Hindlimb muscle (tissue), 1 donor: ENCODE measurements at regions not wholly inside any gene's neighbourhood (a gene's known extent, or its start where the extent isn't known, plus 50 kb on each side); places are given as distances from the start of the nearest gene placed in this dataset.

Experiments used
- DNase-seq: peaks from one replicate; pipeline ENCODE4 v3.0.0-alpha.2; 2013

- DNase-seq, result no peak
Measured at GRCh38 chr6:148059869-148060268, 282.8 kb upstream of the SASH1 start.

- no peak for DNase-seq
Measured at GRCh38 chr6:148064406-148065134, 278.1 kb upstream of the SASH1 start.

- DNase-seq, result no peak
Measured at GRCh38 chr6:148068437-148069061, 274.1 kb upstream of the SASH1 start.

- no peak for DNase-seq
Measured at GRCh38 chr6:148069256-148069655, 273.4 kb upstream of the SASH1 start.

GRCh38 chr6:148074291-148074690, 268.3 kb upstream of the SASH1 start:
- no peak for DNase-seq

- no peak for DNase-seq
Measured at GRCh38 chr6:148074738-148075137, 267.9 kb upstream of the SASH1 start.

- no peak for DNase-seq
Measured at GRCh38 chr6:148075352-148075751, 267.3 kb upstream of the SASH1 start.

GRCh38 chr6:148076051-148076450, 266.6 kb upstream of the SASH1 start:
- DNase-seq, result no peak

- no peak for DNase-seq
Measured at GRCh38 chr6:148080315-148080714, 262.3 kb upstream of the SASH1 start.

- DNase-seq, result no peak
Measured at GRCh38 chr6:148081076-148081475, 261.6 kb upstream of the SASH1 start.

GRCh38 chr6:148082044-148082443, 260.6 kb upstream of the SASH1 start:
- no peak for DNase-seq

GRCh38 chr6:148082696-148083095, 259.9 kb upstream of the SASH1 start:
- DNase-seq, result no peak

GRCh38 chr6:148085631-148086331, 256.9 kb upstream of the SASH1 start:
- DNase-seq, result no peak

- DNase-seq, result no peak
Measured at GRCh38 chr6:148086386-148086785, 256.3 kb upstream of the SASH1 start.

- DNase-seq, result no peak
Measured at GRCh38 chr6:148086843-148087242, 255.8 kb upstream of the SASH1 start.

- no peak for DNase-seq
Measured at GRCh38 chr6:148087659-148088058, 255.0 kb upstream of the SASH1 start.

- no peak for DNase-seq
Measured at GRCh38 chr6:148090326-148090725, 252.3 kb upstream of the SASH1 start.

GRCh38 chr6:148091394-148091793, 251.2 kb upstream of the SASH1 start:
- DNase-seq, result no peak

- no peak for DNase-seq
Measured at GRCh38 chr6:148103436-148103835, 239.2 kb upstream of the SASH1 start.

GRCh38 chr6:148104131-148104530, 238.5 kb upstream of the SASH1 start:
- no peak for DNase-seq

- DNase-seq, result no peak
Measured at GRCh38 chr6:148105695-148106094, 236.9 kb upstream of the SASH1 start.

GRCh38 chr6:148107911-148108310, 234.7 kb upstream of the SASH1 start:
- no peak for DNase-seq

GRCh38 chr6:148109732-148110131, 232.9 kb upstream of the SASH1 start:
- peak; percentile 6 for DNase-seq

GRCh38 chr6:148110925-148111324, 231.7 kb upstream of the SASH1 start:
- no peak for DNase-seq
